Hepatocyte (in vitro differentiated cells): ENCODE measurements at regions not wholly inside any gene's neighbourhood (a gene's known extent, or its start where the extent isn't known, plus 50 kb on each side); places are given as distances from the start of the nearest gene placed in this dataset.
"Not testable (repeated sequence)": the region's sequence is repeated elsewhere in the genome, so short reads cannot be mapped to it uniquely, and the experiment has no call there.

Experiments
- EZH2 ChIP-seq: fragments of 200-600 bp; sonication (generic); IDR thresholded peaks from 2 replicates; pipeline ENCODE4 v1.6.1; 2016; ENCODE audit warnings: antibody characterized with exemption, mild to moderate bottlenecking, borderline replicate concordance
- EZH2phosphoT487 ChIP-seq: fragments of 200-600 bp; sonication (generic); IDR thresholded peaks from one replicate; pipeline ENCODE4 v1.6.1; 2018; ENCODE audit warnings: antibody characterized with exemption, mild to moderate bottlenecking, low read depth, moderate library complexity; ENCODE audit not compliant: unreplicated experiment, severe bottlenecking
- TF ChIP-seq, protein P1 (sequence below): fragments of 200-600 bp; sonication (generic); IDR thresholded peaks from 2 replicates; pipeline ENCODE4 v1.5.1; 2016; ENCODE audit warnings: antibody characterized with exemption, mild to moderate bottlenecking; ENCODE audit not compliant: poor library complexity

DNA sequence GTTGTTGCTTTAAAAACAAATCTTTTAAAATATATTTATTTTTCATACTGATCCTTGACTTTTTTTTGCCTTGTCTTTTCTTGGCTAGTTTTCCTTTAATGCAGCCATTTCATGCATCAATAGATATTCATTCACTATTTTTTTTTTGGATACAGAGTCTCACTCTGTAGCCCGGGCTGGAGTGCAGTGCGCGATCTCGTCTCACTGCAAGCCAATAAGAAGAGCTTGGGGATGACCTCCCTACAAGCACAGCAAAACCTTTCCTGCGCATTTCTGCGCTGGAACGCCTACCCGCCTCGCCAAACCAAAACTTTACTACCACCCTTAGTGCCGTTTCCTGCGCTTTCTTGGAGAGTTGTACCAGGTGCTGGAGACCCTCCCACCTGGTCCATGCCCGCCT is 161.3 kb upstream of the ZNG1E start:
- TF ChIP-seq, protein P1, sequence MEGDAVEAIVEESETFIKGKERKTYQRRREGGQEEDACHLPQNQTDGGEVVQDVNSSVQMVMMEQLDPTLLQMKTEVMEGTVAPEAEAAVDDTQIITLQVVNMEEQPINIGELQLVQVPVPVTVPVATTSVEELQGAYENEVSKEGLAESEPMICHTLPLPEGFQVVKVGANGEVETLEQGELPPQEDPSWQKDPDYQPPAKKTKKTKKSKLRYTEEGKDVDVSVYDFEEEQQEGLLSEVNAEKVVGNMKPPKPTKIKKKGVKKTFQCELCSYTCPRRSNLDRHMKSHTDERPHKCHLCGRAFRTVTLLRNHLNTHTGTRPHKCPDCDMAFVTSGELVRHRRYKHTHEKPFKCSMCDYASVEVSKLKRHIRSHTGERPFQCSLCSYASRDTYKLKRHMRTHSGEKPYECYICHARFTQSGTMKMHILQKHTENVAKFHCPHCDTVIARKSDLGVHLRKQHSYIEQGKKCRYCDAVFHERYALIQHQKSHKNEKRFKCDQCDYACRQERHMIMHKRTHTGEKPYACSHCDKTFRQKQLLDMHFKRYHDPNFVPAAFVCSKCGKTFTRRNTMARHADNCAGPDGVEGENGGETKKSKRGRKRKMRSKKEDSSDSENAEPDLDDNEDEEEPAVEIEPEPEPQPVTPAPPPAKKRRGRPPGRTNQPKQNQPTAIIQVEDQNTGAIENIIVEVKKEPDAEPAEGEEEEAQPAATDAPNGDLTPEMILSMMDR = not testable (repeated sequence)
- not testable (repeated sequence) for TF ChIP-seq EZH2, EZH2phosphoT487
